ENCODE measurements at regions not wholly inside any gene's neighbourhood (a gene's known extent, or its start where the extent isn't known, plus 50 kb on each side); places are given as distances from the start of the nearest gene placed in this dataset.
A peak's percentile ranks its signal among the peaks of the same experiment; 100 is the strongest.

DNA sequence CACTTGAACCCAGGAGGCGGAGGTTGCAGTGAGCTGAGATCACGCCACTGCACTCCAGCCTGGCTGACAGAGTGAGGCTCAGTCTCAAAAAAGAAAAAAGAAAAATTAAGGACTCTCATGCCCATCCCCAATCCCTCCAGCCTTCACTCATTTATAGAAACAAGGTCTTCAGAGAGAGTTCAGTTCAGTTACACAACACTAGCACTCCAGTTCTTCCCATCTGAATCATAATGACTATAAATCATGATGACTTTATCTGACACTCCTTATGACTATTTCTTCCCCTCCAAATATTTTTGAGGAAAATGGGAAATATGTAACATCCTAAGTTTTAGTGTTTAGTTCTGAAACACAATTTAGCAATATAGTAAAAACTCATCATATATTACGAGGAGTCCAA, 107.4 kb upstream of the LSM8 start:
- no peaks in the 10 kb centered on the region for H3K4me1 ChIP-seq (ENCODE audit: insufficient read depth)
- no peaks in the 10 kb centered on the region for H3K79me2 ChIP-seq
- TF ChIP-seq CTCF (IDR thresholded peaks at IDR 0.05; ENCODE audit: poor library complexity) (no peak), EZH2phosphoT487 (IDR thresholded peaks at IDR 0.05; ENCODE audit: low read depth, severe bottlenecking, unreplicated experiment) (no peak), EZH2 (IDR thresholded peaks at IDR 0.05; ENCODE audit: borderline replicate concordance) (no peak)
- no peak overlapping the region for H3K4me2 ChIP-seq
- no peak overlapping the region for H3K4me3 ChIP-seq
- H4K20me1 ChIP-seq (ENCODE audit: insufficient read depth, poor library complexity, severe bottlenecking), result no peaks in the 10 kb centered on the region
- 96% methylated on average over 3 of the region's 3 CpGs for WGBS (ENCODE audit: low lambda C conversion rate, missing lambda C conversion rate)
- H2AFZ ChIP-seq, result no peak overlapping the region
- no peak for DNase-seq (ENCODE audit: low spot score)
- H3K27ac ChIP-seq, result no peak overlapping the region
- H3K9me3 ChIP-seq (ENCODE audit: low read depth), result no peaks in the 10 kb centered on the region
- H3K27me3 ChIP-seq, result no peaks in the 10 kb centered on the region
- no peaks in the 10 kb centered on the region for H3K36me3 ChIP-seq (replicated peaks; ENCODE audit: insufficient read depth, low read depth)
- no peaks in the 10 kb centered on the region for H3K9me2 ChIP-seq (replicated peaks; ENCODE audit: insufficient read depth)

DNA sequence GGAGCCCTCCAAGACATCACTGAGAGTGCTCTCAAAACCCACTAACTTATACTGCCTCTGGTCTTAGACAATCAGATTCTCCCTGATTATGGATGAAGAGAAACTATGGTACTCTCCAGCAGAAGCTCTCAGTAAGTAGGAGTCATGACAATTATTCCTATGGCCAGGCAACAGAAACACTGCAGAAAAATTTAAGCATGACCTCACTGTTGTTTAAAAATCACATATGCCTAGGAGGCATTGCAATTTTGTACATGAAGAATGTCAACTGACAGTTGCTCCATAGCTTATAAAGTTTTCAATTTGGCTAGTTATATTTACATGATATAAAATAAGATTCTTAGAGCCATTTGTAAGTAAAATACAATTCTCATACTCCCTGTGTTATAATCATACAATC, 105.9 kb upstream of the LSM8 start:
- Histone ChIP-seq H3K27ac (no peak overlapping the region), H3K79me2 (no peaks in the 10 kb centered on the region), H2AFZ (no peak overlapping the region), H3K27me3 (no peaks in the 10 kb centered on the region), H3K9me2 (replicated peaks; ENCODE audit: insufficient read depth) (no peaks in the 10 kb centered on the region), H4K20me1 (ENCODE audit: insufficient read depth, poor library complexity, severe bottlenecking) (no peaks in the 10 kb centered on the region), H3K36me3 (replicated peaks; ENCODE audit: insufficient read depth, low read depth) (no peaks in the 10 kb centered on the region), H3K9me3 (ENCODE audit: low read depth) (no peaks in the 10 kb centered on the region), H3K4me3 (no peak overlapping the region), H3K4me1 (ENCODE audit: insufficient read depth) (no peaks in the 10 kb centered on the region), H3K4me2 (no peak overlapping the region)
- DNase-seq (ENCODE audit: low spot score), result no peak
- no peak for TF ChIP-seq EZH2 (IDR thresholded peaks at IDR 0.05; ENCODE audit: borderline replicate concordance)
- TF ChIP-seq EZH2phosphoT487 (IDR thresholded peaks at IDR 0.05; ENCODE audit: low read depth, severe bottlenecking, unreplicated experiment), result no peak
- no peak for TF ChIP-seq CTCF (IDR thresholded peaks at IDR 0.05; ENCODE audit: poor library complexity)

- Histone ChIP-seq H3K36me3 (replicated peaks; ENCODE audit: insufficient read depth, low read depth) (no peaks in the 10 kb centered on the region), H3K27ac (no peak overlapping the region), H3K9me3 (ENCODE audit: low read depth) (no peaks in the 10 kb centered on the region), H3K4me2 (no peak overlapping the region), H4K20me1 (ENCODE audit: insufficient read depth, poor library complexity, severe bottlenecking) (no peaks in the 10 kb centered on the region), H3K9me2 (replicated peaks; ENCODE audit: insufficient read depth) (no peaks in the 10 kb centered on the region), H3K27me3 (no peaks in the 10 kb centered on the region), H2AFZ (no peak overlapping the region), H3K79me2 (no peaks in the 10 kb centered on the region), H3K4me3 (no peak overlapping the region), H3K4me1 (ENCODE audit: insufficient read depth) (no peaks in the 10 kb centered on the region)
- no peak for DNase-seq (ENCODE audit: low spot score)
- whole genome bisulfite sequencing (ENCODE audit: low lambda C conversion rate, missing lambda C conversion rate), result 89% methylated on average over 1 of the region's 1 CpG
- TF ChIP-seq CTCF (IDR thresholded peaks at IDR 0.05; ENCODE audit: poor library complexity) (no peak), EZH2 (IDR thresholded peaks at IDR 0.05; ENCODE audit: borderline replicate concordance) (no peak), EZH2phosphoT487 (IDR thresholded peaks at IDR 0.05; ENCODE audit: low read depth, severe bottlenecking, unreplicated experiment) (no peak)
These were observed 104.6 kb upstream of the LSM8 start for GRCh38 chr7:118079369-118079768.

- Histone ChIP-seq H3K4me3 (no peak overlapping the region), H3K27ac (no peak overlapping the region), H3K27me3 (no peaks in the 10 kb centered on the region), H3K9me2 (replicated peaks; ENCODE audit: insufficient read depth) (no peaks in the 10 kb centered on the region), H2AFZ (no peak overlapping the region), H3K9me3 (ENCODE audit: low read depth) (no peaks in the 10 kb centered on the region), H3K4me1 (ENCODE audit: insufficient read depth) (no peaks in the 10 kb centered on the region), H3K36me3 (replicated peaks; ENCODE audit: insufficient read depth, low read depth) (no peaks in the 10 kb centered on the region), H3K79me2 (no peaks in the 10 kb centered on the region), H3K4me2 (no peak overlapping the region), H4K20me1 (ENCODE audit: insufficient read depth, poor library complexity, severe bottlenecking) (no peaks in the 10 kb centered on the region)
- DNase-seq (ENCODE audit: low spot score), result peak; percentile 43
- TF ChIP-seq EZH2 (IDR thresholded peaks at IDR 0.05; ENCODE audit: borderline replicate concordance), result no peak
- TF ChIP-seq EZH2phosphoT487 (IDR thresholded peaks at IDR 0.05; ENCODE audit: low read depth, severe bottlenecking, unreplicated experiment), result no peak
- TF ChIP-seq CTCF (IDR thresholded peaks at IDR 0.05; ENCODE audit: poor library complexity), result no peak
- 65% methylated on average over 3 of the region's 3 CpGs for WGBS (ENCODE audit: low lambda C conversion rate, missing lambda C conversion rate)
These were observed 103.0 kb upstream of the LSM8 start for GRCh38 chr7:118080947-118081346.
